ENCODE measurements at regions not wholly inside any gene's neighbourhood (a gene's known extent, or its start where the extent isn't known, plus 50 kb on each side); places are given as distances from the start of the nearest gene placed in this dataset.

DNA sequence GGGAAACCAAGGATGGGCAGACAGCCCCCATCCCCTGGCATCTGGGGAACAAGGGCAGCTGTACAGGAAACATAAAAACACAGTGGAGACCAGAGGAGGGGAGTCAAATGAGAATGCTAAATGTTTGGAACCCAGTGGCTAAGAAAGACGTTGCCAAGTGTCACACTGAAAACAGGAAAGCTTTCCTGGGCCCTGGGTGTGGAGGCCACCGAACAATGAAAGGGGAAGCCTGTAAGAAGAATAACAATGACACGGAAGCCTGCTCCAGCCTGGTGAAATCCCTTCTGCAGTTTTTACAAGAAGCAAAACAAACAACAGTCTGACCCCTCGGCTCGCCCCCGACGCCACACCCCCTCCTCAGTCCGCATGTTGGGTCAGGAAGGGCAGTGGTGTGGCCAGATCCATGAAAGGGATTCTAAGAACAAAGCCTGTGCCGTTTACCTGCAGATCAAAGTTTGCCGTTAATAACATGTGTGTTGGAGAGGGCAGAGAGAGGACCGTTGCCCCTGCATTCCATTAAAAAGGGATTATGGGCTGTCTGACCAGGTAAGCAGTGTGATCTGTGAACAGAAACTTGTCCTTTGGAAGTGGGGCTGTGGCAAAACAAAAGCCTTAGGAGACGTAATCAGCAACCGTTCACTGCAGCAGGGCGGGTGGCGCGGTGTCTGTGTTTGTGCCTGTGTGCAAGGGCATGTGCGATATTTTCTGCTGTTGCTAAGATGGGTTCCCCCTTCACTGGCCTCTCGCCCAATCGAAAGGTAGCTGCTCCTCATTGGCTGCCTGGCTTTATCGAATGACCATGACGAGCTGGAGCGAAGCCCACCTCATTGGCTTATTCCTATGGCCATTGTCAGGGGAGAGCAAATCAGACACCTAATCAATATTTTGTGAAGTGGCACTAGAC lies 113.7 kb upstream of the BLID start:
- TF ChIP-seq CTCF (IDR thresholded peaks at IDR 0.05 in 8 of 11, conservative IDR thresholded peaks at IDR 0.05 in 3 of 11): no peak
- TF ChIP-seq POLR2A (IDR thresholded peaks at IDR 0.05): no peak
